Right lobe of liver (tissue), 6 donors: ENCODE measurements at regions not wholly inside any gene's neighbourhood (a gene's known extent, or its start where the extent isn't known, plus 50 kb on each side); places are given as distances from the start of the nearest gene placed in this dataset.

Experiments used
- ATAC-seq, 4 donors: fragments of 200-7000 bp; cut with Tn5 transposase; one replicate each; pipeline ENCODE4 v1.9.1; 2020; ENCODE audit warnings: mild to moderate bottlenecking in 4 of 4, moderate library complexity in 4 of 4
- DNase-seq, 3 donors: peaks; one replicate each; pipeline ENCODE4 v3.0.0-alpha.2; 2020
- H3K27ac ChIP-seq, 3 donors: fragments of 200-600 bp; one replicate each; pipeline ENCODE4 v1.8.0; 2022
- H3K27me3 ChIP-seq, 2 donors: fragments of 200-600 bp; one replicate each; pipeline ENCODE4 v1.8.0; 2022
- H3K36me3 ChIP-seq, 4 donors: fragments of 200-600 bp; sonication (generic) in 1 of 4; one replicate each; pipeline versions ENCODE4 v1.5.1 to v1.8.0; 2017 to 2022; ENCODE audit warnings: control low read depth in 1 of 4
- H3K4me1 ChIP-seq, 4 donors: fragments of 200-600 bp; sonication (generic) in 1 of 4; one replicate each; pipeline versions ENCODE4 v1.5.1 to v1.8.0; 2017 to 2022; ENCODE audit warnings: control low read depth in 1 of 4
- H3K4me3 ChIP-seq, 3 donors: fragments of 200-600 bp; one replicate each; pipeline ENCODE4 v1.8.0; 2022
- H3K9me3 ChIP-seq, 4 donors: fragments of 200-600 bp; sonication (generic) in 1 of 4; one replicate each; pipeline versions ENCODE4 v1.5.1 to v1.8.0; 2017 to 2022; ENCODE audit warnings: control low read depth in 1 of 4
- CTCF ChIP-seq, 4 donors: fragments of 200-600 bp in 3 of 4; fragments of 450-650 bp in 1 of 4; IDR thresholded peaks; one replicate each; pipeline versions ENCODE4 v1.5.1 to v1.8.0; 2016 to 2022; ENCODE audit warnings: antibody characterized with exemption in 4 of 4, mild to moderate bottlenecking in 2 of 4
- POLR2A ChIP-seq: fragments of 450-650 bp; IDR thresholded peaks from one replicate; pipeline ENCODE4 v1.6.1; 2017; ENCODE audit warnings: antibody characterized with exemption, mild to moderate bottlenecking
- WGBS: methylation state at CpG from one replicate; pipeline ENCODE4 v1.1.6; 2018; ENCODE audit warnings: low coverage, low lambda C conversion rate; ENCODE audit not compliant: insufficient coverage; ENCODE audit errors: missing lambda C conversion rate; 5-methylcytosine and 5-hydroxymethylcytosine counted together
- intact Hi-C, 2 donors: fragments of 100-400 bp; cut with DNase I; formaldehyde crosslinking; loops; one replicate each; pipeline versions ENCODE4 v1.11.2 to v1.14.1; 2022
- donor health status: DM: no; HTN: yes; CAD: no.
- donor health status: DM: no; HTN: no; CAD: no.
- donor health status: DM: no; HTN: no; CAD: no.
- donor health status: DM: no; HTN: yes; CAD: no.
- donor health status: DM: no; HTN: yes; CAD: no.

GRCh38 chr2:236874866-236875481 is 210.7 kb upstream of the COPS8 start:
- Histone ChIP-seq H3K27ac (no peak overlapping the region), H3K4me1 (no peaks in the 10 kb centered on the region), H3K4me3 (no peak overlapping the region), H3K9me3 (no peaks in the 10 kb centered on the region), H3K36me3 (no peaks in the 10 kb centered on the region), H3K27me3 (no peaks in the 10 kb centered on the region)
- WGBS: 33% methylated on average over 3 of the region's 3 CpGs
- DNase-seq: no peak
- TF ChIP-seq CTCF (IDR thresholded peaks at IDR 0.05) (no peak), POLR2A (no peak)
- ATAC-seq: no peak
- intact Hi-C loops: no loop called here

GRCh38 chr2:236875906-236876505 is 209.7 kb upstream of the COPS8 start:
- H3K4me3 ChIP-seq: no peak overlapping the region
- no peaks in the 10 kb centered on the region for H3K36me3 ChIP-seq
- no CpG with 5 or more reads among the region's 16 CpGs for WGBS
- no peak for TF ChIP-seq POLR2A
- TF ChIP-seq CTCF (IDR thresholded peaks at IDR 0.05): no peak
- H3K4me1 ChIP-seq: no peaks in the 10 kb centered on the region
- ATAC-seq (peak in 3 of 4 donors; percentile 10 to 44 (median 29)), DNase-seq (peak in 1 of 3 donors; percentile 45)
- no peaks in the 10 kb centered on the region for H3K9me3 ChIP-seq
- intact Hi-C loops: no loop called here
- H3K27me3 ChIP-seq: no peaks in the 10 kb centered on the region
- no peak overlapping the region for H3K27ac ChIP-seq

- TF ChIP-seq POLR2A (no peak), CTCF (IDR thresholded peaks at IDR 0.05) (no peak)
- H3K9me3 ChIP-seq: no peaks in the 10 kb centered on the region
- ATAC-seq: no peak
- no peaks in the 10 kb centered on the region for H3K36me3 ChIP-seq
- no peak overlapping the region for H3K4me3 ChIP-seq
- intact Hi-C loops: no loop called here
- H3K4me1 ChIP-seq: no peaks in the 10 kb centered on the region
- no peaks in the 10 kb centered on the region for H3K27me3 ChIP-seq
- WGBS: 80% methylated on average over 4 of the region's 4 CpGs
- H3K27ac ChIP-seq: no peak overlapping the region
- no peak for DNase-seq
Measured at GRCh38 chr2:236876642-236877041, 209.0 kb upstream of the COPS8 start.

- ATAC-seq: no peak
- no peaks in the 10 kb centered on the region for H3K9me3 ChIP-seq
- no peak overlapping the region for H3K27ac ChIP-seq
- H3K36me3 ChIP-seq: no peaks in the 10 kb centered on the region
- intact Hi-C loops: no loop called here
- no peaks in the 10 kb centered on the region for H3K27me3 ChIP-seq
- WGBS: 91% methylated on average over 2 of the region's 2 CpGs
- TF ChIP-seq POLR2A (no peak), CTCF (IDR thresholded peaks at IDR 0.05) (no peak)
- H3K4me3 ChIP-seq: no peak overlapping the region
- H3K4me1 ChIP-seq: no peaks in the 10 kb centered on the region
- no peak for DNase-seq
Measured at GRCh38 chr2:236877972-236878371, 207.7 kb upstream of the COPS8 start.
